Neural progenitor cell (in vitro differentiated cells): ENCODE measurements at regions not wholly inside any gene's neighbourhood (a gene's known extent, or its start where the extent isn't known, plus 50 kb on each side); places are given as distances from the start of the nearest gene placed in this dataset.

Source experiments
- DNase-seq: peaks from one replicate; pipeline ENCODE4 v3.0.0-alpha.2; 2016; ENCODE audit warnings: low spot score
- H2AFZ ChIP-seq: fragments of 200-600 bp; sonication (generic); replicated peaks from 2 replicates; pipeline ENCODE4 v1.6.1; 2016; ENCODE audit warnings: antibody characterized with exemption
- H3F3A ChIP-seq: fragments of 200-600 bp; sonication (generic); 2 replicates; pipeline ENCODE4 v1.6.1; 2016; ENCODE audit warnings: antibody characterized with exemption, low read depth
- H3K27ac ChIP-seq: fragments of 200-600 bp; sonication (generic); 2 replicates; pipeline ENCODE4 v1.5.1; 2016; ENCODE audit warnings: mild to moderate bottlenecking
- H3K27me3 ChIP-seq: fragments of 200-600 bp; sonication (generic); 2 replicates; pipeline ENCODE4 v1.6.1; 2016; ENCODE audit warnings: mild to moderate bottlenecking, moderate library complexity
- H3K36me3 ChIP-seq: fragments of 200-600 bp; sonication (generic); 2 replicates; pipeline ENCODE4 v1.5.1; 2016
- H3K4me1 ChIP-seq: fragments of 200-600 bp; sonication (generic); 2 replicates; pipeline ENCODE4 v1.6.1; 2016; ENCODE audit warnings: mixed run types
- H3K4me2 ChIP-seq: fragments of 200-600 bp; sonication (generic); 2 replicates; pipeline ENCODE4 v1.6.1; 2016
- H3K4me3 ChIP-seq: fragments of 200-600 bp; sonication (generic); 2 replicates; pipeline ENCODE4 v1.5.1; 2016
- H3K79me2 ChIP-seq: fragments of 200-600 bp; sonication (generic); 2 replicates; pipeline ENCODE4 v1.6.1; 2016; ENCODE audit warnings: low read depth
- H3K9ac ChIP-seq: fragments of 200-600 bp; sonication (generic); 2 replicates; pipeline ENCODE4 v1.6.1; 2016
- H3K9me3 ChIP-seq: fragments of 200-600 bp; sonication (generic); 2 replicates; pipeline ENCODE4 v1.5.1; 2016; ENCODE audit warnings: low read depth
- H4K20me1 ChIP-seq: fragments of 200-600 bp; sonication (generic); 2 replicates; pipeline ENCODE4 v1.6.1; 2016; ENCODE audit warnings: low read depth
- H3K27ac Mint-ChIP-seq: 3 replicates; pipeline ENCODE4 v1.8.0; 2021; ENCODE audit warnings: mixed read lengths
- H3K27me3 Mint-ChIP-seq: 2 replicates; pipeline ENCODE4 v1.8.0; 2022; ENCODE audit warnings: low read depth, mild to moderate bottlenecking, inconsistent platforms, moderate library complexity, mixed read lengths; ENCODE audit not compliant: insufficient read depth
- H3K36me3 Mint-ChIP-seq: 3 replicates; pipeline ENCODE4 v1.8.0; 2021; ENCODE audit warnings: mixed read lengths
- H3K4me1 Mint-ChIP-seq: 3 replicates; pipeline ENCODE4 v1.8.0; 2021; ENCODE audit warnings: mixed read lengths
- H3K4me3 Mint-ChIP-seq: 3 replicates; pipeline ENCODE4 v1.8.0; 2021; ENCODE audit warnings: mild to moderate bottlenecking, moderate library complexity, mixed read lengths
- H3K9me3 Mint-ChIP-seq: 3 replicates; pipeline ENCODE4 v1.8.0; 2020; ENCODE audit warnings: mixed read lengths
- EZH2 ChIP-seq: fragments of 200-600 bp; sonication (generic); IDR thresholded peaks from 2 replicates; pipeline ENCODE4 v1.6.1; 2017; ENCODE audit warnings: antibody characterized with exemption, mild to moderate bottlenecking, moderate library complexity
- EZH2phosphoT487 ChIP-seq: fragments of 200-600 bp; sonication (generic); IDR thresholded peaks from 2 replicates; pipeline ENCODE4 v1.6.1; 2017; ENCODE audit warnings: antibody characterized with exemption
- TF ChIP-seq, protein P1 (sequence below): fragments of 200-600 bp; sonication (generic); IDR thresholded peaks from 2 replicates; pipeline ENCODE4 v1.5.1; 2017; ENCODE audit warnings: antibody characterized with exemption, mild to moderate bottlenecking

DNA sequence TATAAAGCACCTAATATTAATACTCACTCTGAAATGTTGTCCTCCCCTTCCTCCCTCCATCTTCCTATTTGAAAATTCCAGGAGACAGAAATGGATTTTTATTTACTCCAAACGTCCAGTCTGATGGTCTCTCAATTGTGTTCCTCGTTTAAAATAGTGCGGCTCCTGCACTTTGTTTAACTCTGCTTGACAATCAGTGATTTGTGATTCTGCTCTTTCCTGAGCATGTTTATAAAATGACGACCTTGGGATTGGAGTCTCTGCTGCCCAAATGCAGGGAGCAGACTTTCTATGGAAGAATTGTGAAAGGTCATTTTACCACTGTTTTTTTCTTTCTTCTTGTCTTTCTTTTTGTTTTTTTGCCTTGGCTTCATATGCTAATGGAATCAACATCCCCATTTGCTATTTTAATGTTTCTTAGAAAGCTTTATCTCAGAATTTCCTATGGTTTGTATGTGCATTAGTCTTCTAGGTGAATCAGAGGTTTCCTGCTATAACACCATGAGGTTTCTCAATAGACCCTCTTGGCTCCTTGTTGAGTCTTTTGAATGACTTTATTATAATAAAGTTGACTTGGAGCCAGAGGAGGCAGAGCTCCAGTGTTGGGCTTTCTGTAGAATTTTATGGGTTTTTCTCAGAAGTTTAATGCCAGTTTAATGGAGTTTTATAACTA lies 376.5 kb downstream of the CDH11 start:
- Histone ChIP-seq H3K4me2 (no peak overlapping the region), H3K4me1 (no peaks in the 10 kb centered on the region), H3K9me3 (no peaks in the 10 kb centered on the region), H3K4me3 (no peak overlapping the region), H2AFZ (no peak overlapping the region), H3K36me3 (no peaks in the 10 kb centered on the region), H3K79me2 (no peaks in the 10 kb centered on the region), H3K27ac (no peak overlapping the region), H4K20me1 (no peaks in the 10 kb centered on the region), H3K27me3 (no peaks in the 10 kb centered on the region), H3K9ac (no peak overlapping the region), H3F3A (no peaks in the 10 kb centered on the region)
- Mint-ChIP-seq H3K27ac (no peak overlapping the region), H3K4me1 (no peaks in the 10 kb centered on the region), H3K27me3 (no peaks in the 10 kb centered on the region), H3K9me3 (no peaks in the 10 kb centered on the region), H3K4me3 (no peak overlapping the region), H3K36me3 (no peaks in the 10 kb centered on the region)
- DNase-seq = no peak
- TF ChIP-seq, protein P1, sequence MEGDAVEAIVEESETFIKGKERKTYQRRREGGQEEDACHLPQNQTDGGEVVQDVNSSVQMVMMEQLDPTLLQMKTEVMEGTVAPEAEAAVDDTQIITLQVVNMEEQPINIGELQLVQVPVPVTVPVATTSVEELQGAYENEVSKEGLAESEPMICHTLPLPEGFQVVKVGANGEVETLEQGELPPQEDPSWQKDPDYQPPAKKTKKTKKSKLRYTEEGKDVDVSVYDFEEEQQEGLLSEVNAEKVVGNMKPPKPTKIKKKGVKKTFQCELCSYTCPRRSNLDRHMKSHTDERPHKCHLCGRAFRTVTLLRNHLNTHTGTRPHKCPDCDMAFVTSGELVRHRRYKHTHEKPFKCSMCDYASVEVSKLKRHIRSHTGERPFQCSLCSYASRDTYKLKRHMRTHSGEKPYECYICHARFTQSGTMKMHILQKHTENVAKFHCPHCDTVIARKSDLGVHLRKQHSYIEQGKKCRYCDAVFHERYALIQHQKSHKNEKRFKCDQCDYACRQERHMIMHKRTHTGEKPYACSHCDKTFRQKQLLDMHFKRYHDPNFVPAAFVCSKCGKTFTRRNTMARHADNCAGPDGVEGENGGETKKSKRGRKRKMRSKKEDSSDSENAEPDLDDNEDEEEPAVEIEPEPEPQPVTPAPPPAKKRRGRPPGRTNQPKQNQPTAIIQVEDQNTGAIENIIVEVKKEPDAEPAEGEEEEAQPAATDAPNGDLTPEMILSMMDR = no peak
- TF ChIP-seq EZH2 (no peak), EZH2phosphoT487 (no peak)

DNA sequence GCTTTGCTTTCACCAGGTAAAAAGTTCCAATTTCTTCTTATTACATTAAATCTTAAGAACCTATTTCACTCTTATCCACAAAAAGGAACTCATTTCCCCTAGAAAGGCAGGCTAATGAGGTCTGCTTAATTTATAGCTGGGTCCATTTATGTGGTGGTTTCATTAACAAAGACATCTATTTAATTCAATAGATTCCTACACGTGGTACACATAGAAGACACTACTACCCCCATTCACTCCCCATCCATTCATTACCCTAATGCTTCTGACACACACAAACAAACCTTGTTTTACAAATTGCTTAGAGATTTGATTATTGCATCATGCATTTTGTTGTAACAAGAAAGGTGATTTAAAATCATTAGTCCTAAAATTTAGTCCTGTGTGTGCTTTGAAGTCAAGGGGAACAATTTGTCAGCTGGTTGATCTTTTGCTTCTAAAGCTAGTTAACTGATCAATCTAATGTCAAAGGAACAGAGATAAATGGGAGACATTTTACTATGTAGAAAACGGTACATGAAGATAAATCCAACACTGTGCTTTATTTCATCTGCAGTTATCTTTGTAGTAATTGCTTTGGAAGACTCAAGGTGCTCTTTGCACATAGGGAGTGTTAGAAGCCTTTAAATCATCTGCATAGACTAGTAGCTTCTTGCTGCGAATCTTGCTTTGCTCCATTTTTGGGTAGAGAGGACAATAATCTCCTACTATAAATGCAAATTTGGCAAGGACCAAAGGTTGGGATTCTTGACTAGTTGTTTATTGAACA lies 379.2 kb downstream of the CDH11 start:
- Histone ChIP-seq H3K4me3 (no peak overlapping the region), H4K20me1 (no peaks in the 10 kb centered on the region), H3K4me2 (no peak overlapping the region), H2AFZ (no peak overlapping the region), H3K27ac (no peak overlapping the region), H3K9ac (no peak overlapping the region), H3K9me3 (no peaks in the 10 kb centered on the region), H3K36me3 (no peaks in the 10 kb centered on the region), H3F3A (no peaks in the 10 kb centered on the region), H3K79me2 (no peaks in the 10 kb centered on the region), H3K27me3 (no peaks in the 10 kb centered on the region), H3K4me1 (no peaks in the 10 kb centered on the region)
- H3K4me1 Mint-ChIP-seq = no peaks in the 10 kb centered on the region
- H3K27ac Mint-ChIP-seq = no peak overlapping the region
- H3K27me3 Mint-ChIP-seq = no peaks in the 10 kb centered on the region
- H3K36me3 Mint-ChIP-seq = no peaks in the 10 kb centered on the region
- no peak for DNase-seq
- TF ChIP-seq EZH2phosphoT487 (no peak), EZH2 (no peak)
- TF ChIP-seq, protein P1 = no peak
- no peaks in the 10 kb centered on the region for H3K9me3 Mint-ChIP-seq
- no peak overlapping the region for H3K4me3 Mint-ChIP-seq

DNA sequence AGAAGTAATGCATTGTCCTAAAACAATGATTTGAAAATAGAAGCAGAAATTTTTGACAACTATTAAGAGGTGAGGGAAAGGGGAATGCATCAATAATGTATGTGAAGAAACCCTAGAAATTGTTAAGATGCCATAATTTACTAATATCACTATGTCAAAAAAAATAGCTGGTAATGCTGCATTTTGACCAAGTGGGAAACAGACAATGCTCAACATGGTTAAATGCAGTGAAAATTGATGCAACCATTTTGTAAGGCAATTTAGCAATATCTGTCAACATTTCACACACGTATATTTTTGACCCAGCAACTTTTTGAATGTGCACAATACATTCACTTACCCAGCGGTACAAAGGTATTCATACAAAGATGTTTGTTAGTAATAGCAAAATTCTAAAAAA lies 381.6 kb downstream of the CDH11 start:
- Histone ChIP-seq H3K79me2 (no peaks in the 10 kb centered on the region), H3K27ac (no peak overlapping the region), H3K9ac (no peak overlapping the region), H3K27me3 (no peaks in the 10 kb centered on the region), H3K4me1 (no peaks in the 10 kb centered on the region), H3K4me3 (no peak overlapping the region), H3K4me2 (no peak overlapping the region), H3K9me3 (no peaks in the 10 kb centered on the region), H4K20me1 (no peaks in the 10 kb centered on the region), H2AFZ (no peak overlapping the region), H3K36me3 (no peaks in the 10 kb centered on the region), H3F3A (no peaks in the 10 kb centered on the region)
- H3K4me1 Mint-ChIP-seq = no peaks in the 10 kb centered on the region
- no peaks in the 10 kb centered on the region for H3K9me3 Mint-ChIP-seq
- TF ChIP-seq EZH2phosphoT487 = no peak
- TF ChIP-seq EZH2 = no peak
- H3K27ac Mint-ChIP-seq = no peak overlapping the region
- DNase-seq = no peak
- peaks cover 4% of the 10 kb centered on the region for H3K27me3 Mint-ChIP-seq
- H3K36me3 Mint-ChIP-seq = no peaks in the 10 kb centered on the region
- H3K4me3 Mint-ChIP-seq = no peak overlapping the region
